HEK293T (cell line): ENCODE measurements at regions not wholly inside any gene's neighbourhood (a gene's known extent, or its start where the extent isn't known, plus 50 kb on each side); places are given as distances from the start of the nearest gene placed in this dataset.

Experiments used
- FOXM1 ChIP-seq: fragments of 450-650 bp; IDR thresholded peaks from 2 replicates; pipeline ENCODE4 v1.6.1; 2017; ENCODE audit warnings: mild to moderate bottlenecking, borderline replicate concordance
- PKNOX1 ChIP-seq: fragments of 450-650 bp; IDR thresholded peaks from 2 replicates; pipeline ENCODE4 v1.6.1; 2016

- TF ChIP-seq FOXM1 (no peak), PKNOX1 (no peak)
Measured at GRCh38 chr1:148315071-148315811, 163.2 kb upstream of the NBPF11 start.
